Stimulated activated CD8-positive, alpha-beta memory T cell treated with anti-CD3 and anti-CD28 coated beads, Interleukin-7, amount 100 ng/mL, for 48 hours (primary cell): ENCODE measurements at regions not wholly inside any gene's neighbourhood (a gene's known extent, or its start where the extent isn't known, plus 50 kb on each side); places are given as distances from the start of the nearest gene placed in this dataset.
"Not testable (repeated sequence)": the region's sequence is repeated elsewhere in the genome, so short reads cannot be mapped to it uniquely, and the experiment has no call there.

Experiments used
- DNase-seq, 2 donors: peaks; one replicate each; pipeline ENCODE4 v3.0.0-alpha.2; 2020; ENCODE audit warnings: low read depth in 1 of 2; ENCODE audit errors: extremely low read depth in 1 of 2

GRCh38 chr3:106296062-106296461, 427.2 kb upstream of the CBLB start:
- no peak for DNase-seq

GRCh38 chr3:106299300-106300098, 430.7 kb upstream of the CBLB start:
- DNase-seq: no peak

- DNase-seq: no peak
Measured at GRCh38 chr3:106302451-106303221, 433.8 kb upstream of the CBLB start.

GRCh38 chr3:106303766-106304165, 435.0 kb upstream of the CBLB start:
- no peak for DNase-seq

GRCh38 chr3:106305127-106305526, 436.3 kb upstream of the CBLB start:
- DNase-seq: no peak

GRCh38 chr3:106305882-106306435, 437.1 kb upstream of the CBLB start:
- no peak for DNase-seq

GRCh38 chr3:106309274-106309673, 440.5 kb upstream of the CBLB start:
- no peak for DNase-seq

- not testable (repeated sequence) for DNase-seq
Measured at GRCh38 chr3:106309798-106310197, 441.0 kb upstream of the CBLB start.

- no peak for DNase-seq
Measured at GRCh38 chr3:106317141-106318055, 448.6 kb upstream of the CBLB start.

GRCh38 chr3:106321438-106321837, 452.6 kb upstream of the CBLB start:
- not testable (repeated sequence) for DNase-seq

GRCh38 chr3:106323586-106323985, 454.8 kb upstream of the CBLB start:
- no peak for DNase-seq

GRCh38 chr3:106326941-106327695, 458.3 kb upstream of the CBLB start:
- DNase-seq: no peak

GRCh38 chr3:106327696-106328025, 458.8 kb upstream of the CBLB start:
- DNase-seq: no peak

GRCh38 chr3:106328224-106328623, 459.4 kb upstream of the CBLB start:
- no peak for DNase-seq

GRCh38 chr3:106329521-106329920, 460.7 kb upstream of the CBLB start:
- no peak for DNase-seq

- no peak for DNase-seq
Measured at GRCh38 chr3:106331636-106332035, 462.8 kb upstream of the CBLB start.

- no peak for DNase-seq
Measured at GRCh38 chr3:106332129-106332528, 463.3 kb upstream of the CBLB start.

- peak; percentile 53 to 76 for DNase-seq
Measured at GRCh38 chr3:106332884-106333283, 464.1 kb upstream of the CBLB start.

GRCh38 chr3:106333911-106334618, 465.3 kb upstream of the CBLB start:
- DNase-seq: peak; percentile 26 to 78

- no peak for DNase-seq
Measured at GRCh38 chr3:106336619-106337018, 467.8 kb upstream of the CBLB start.
